Smooth muscle cell (in vitro differentiated cells): ENCODE measurements at regions not wholly inside any gene's neighbourhood (a gene's known extent, or its start where the extent isn't known, plus 50 kb on each side); places are given as distances from the start of the nearest gene placed in this dataset.

ENCODE experiments used
- DNase-seq: peaks from one replicate; lab custom pipeline; 2025; ENCODE audit not compliant: unreplicated experiment; lab: John Stamatoyannopoulos, UW
- H2AFZ ChIP-seq: fragments of 200-600 bp; sonication (generic); 2 replicates; pipeline ENCODE4 v1.6.0; 2016; ENCODE audit warnings: antibody characterized with exemption, low read depth, mild to moderate bottlenecking
- H3F3A ChIP-seq: fragments of 200-600 bp; sonication (generic); 2 replicates; pipeline ENCODE4 v1.6.0; 2017; ENCODE audit warnings: antibody characterized with exemption, low read depth
- H3K27ac ChIP-seq: fragments of 200-600 bp; sonication (generic); 2 replicates; pipeline ENCODE4 v1.5.1; 2016; ENCODE audit warnings: low read depth, mild to moderate bottlenecking
- H3K27me3 ChIP-seq: fragments of 200-600 bp; sonication (generic); 2 replicates; pipeline ENCODE4 v1.6.1; 2016; ENCODE audit warnings: low read depth, mild to moderate bottlenecking
- H3K36me3 ChIP-seq: fragments of 200-600 bp; sonication (generic); 2 replicates; pipeline ENCODE4 v1.5.1; 2016; ENCODE audit warnings: low read depth
- H3K4me1 ChIP-seq: fragments of 200-600 bp; sonication (generic); 2 replicates; pipeline ENCODE4 v1.5.1; 2016; ENCODE audit warnings: low read depth
- H3K4me2 ChIP-seq: fragments of 200-600 bp; sonication (generic); 2 replicates; pipeline ENCODE4 v1.6.0; 2016; ENCODE audit warnings: mild to moderate bottlenecking
- H3K4me3 ChIP-seq: fragments of 200-600 bp; sonication (generic); 2 replicates; pipeline ENCODE4 v1.5.1; 2016; ENCODE audit warnings: mild to moderate bottlenecking
- H3K79me2 ChIP-seq: fragments of 200-600 bp; sonication (generic); 2 replicates; pipeline ENCODE4 v1.6.0; 2016; ENCODE audit warnings: low read depth, mild to moderate bottlenecking
- H3K9ac ChIP-seq: fragments of 200-600 bp; sonication (generic); 2 replicates; pipeline ENCODE4 v1.6.0; 2016; ENCODE audit warnings: low read depth
- H3K9me3 ChIP-seq: fragments of 200-600 bp; sonication (generic); replicated peaks from 2 replicates; pipeline ENCODE4 v1.5.1; 2016; ENCODE audit warnings: low read depth
- H4K20me1 ChIP-seq: fragments of 200-600 bp; sonication (generic); 2 replicates; pipeline ENCODE4 v1.6.0; 2016; ENCODE audit warnings: low read depth
- CTCF ChIP-seq: fragments of 200-600 bp; sonication (generic); IDR thresholded peaks from 2 replicates; pipeline ENCODE4 v1.5.1; 2017; ENCODE audit warnings: borderline replicate concordance, mild to moderate bottlenecking, antibody characterized with exemption; ENCODE audit not compliant: insufficient read depth, poor library complexity, severe bottlenecking
- WGBS: methylation state at CpG from one replicate; pipeline ENCODE4 v1.1.7; 2016; ENCODE audit warnings: low lambda C conversion rate; 5-methylcytosine and 5-hydroxymethylcytosine counted together

- no peaks in the 10 kb centered on the region for H3K27me3 ChIP-seq
- H3K27ac ChIP-seq = no peak overlapping the region
- no peak overlapping the region for H3K4me3 ChIP-seq
- no peaks in the 10 kb centered on the region for H3F3A ChIP-seq
- H3K9me3 ChIP-seq = no peaks in the 10 kb centered on the region
- H2AFZ ChIP-seq = no peak overlapping the region
- no peak for DNase-seq
- H3K4me2 ChIP-seq = no peak overlapping the region
- H3K4me1 ChIP-seq = no peaks in the 10 kb centered on the region
- TF ChIP-seq CTCF = no peak
- H3K36me3 ChIP-seq = no peaks in the 10 kb centered on the region
- no peaks in the 10 kb centered on the region for H4K20me1 ChIP-seq
- WGBS = 90% methylated on average over 7 of the region's 7 CpGs
- H3K79me2 ChIP-seq = no peaks in the 10 kb centered on the region
- no peak overlapping the region for H3K9ac ChIP-seq
These were observed 241.8 kb upstream of the PRDM1 start for GRCh38 chr6:105844275-105844883.

GRCh38 chr6:105839266-105839665 lies 246.9 kb upstream of the PRDM1 start:
- no peaks in the 10 kb centered on the region for H3K27me3 ChIP-seq
- no peak overlapping the region for H3K27ac ChIP-seq
- no peak for DNase-seq

GRCh38 chr6:105838171-105838570 lies 248.0 kb upstream of the PRDM1 start:
- Histone ChIP-seq H3K79me2 (no peaks in the 10 kb centered on the region), H3K9me3 (no peaks in the 10 kb centered on the region), H3F3A (no peaks in the 10 kb centered on the region), H3K27ac (no peak overlapping the region), H2AFZ (no peak overlapping the region), H4K20me1 (no peaks in the 10 kb centered on the region), H3K4me2 (no peak overlapping the region), H3K4me1 (no peaks in the 10 kb centered on the region), H3K9ac (no peak overlapping the region), H3K27me3 (no peaks in the 10 kb centered on the region), H3K36me3 (no peaks in the 10 kb centered on the region), H3K4me3 (no peak overlapping the region)
- TF ChIP-seq CTCF = no peak
- no peak for DNase-seq
- WGBS = 56% methylated on average over 1 of the region's 1 CpG

More at GRCh38 chr6:105839266-105839665, 246.9 kb upstream of the PRDM1 start:
- no peaks in the 10 kb centered on the region for H3K9me3 ChIP-seq
- H3K79me2 ChIP-seq = no peaks in the 10 kb centered on the region
- H2AFZ ChIP-seq = no peak overlapping the region
- H3K36me3 ChIP-seq = no peaks in the 10 kb centered on the region
- no peaks in the 10 kb centered on the region for H3F3A ChIP-seq
- H3K4me3 ChIP-seq = no peak overlapping the region
- H4K20me1 ChIP-seq = no peaks in the 10 kb centered on the region
- no peaks in the 10 kb centered on the region for H3K4me1 ChIP-seq
- no peak for TF ChIP-seq CTCF
- no peak overlapping the region for H3K9ac ChIP-seq
- H3K4me2 ChIP-seq = no peak overlapping the region

- DNase-seq = no peak
- Histone ChIP-seq H3K4me2 (no peak overlapping the region), H2AFZ (no peak overlapping the region), H3K4me1 (no peaks in the 10 kb centered on the region), H3K9ac (no peak overlapping the region), H3F3A (no peaks in the 10 kb centered on the region), H3K4me3 (no peak overlapping the region), H3K79me2 (no peaks in the 10 kb centered on the region), H3K27me3 (no peaks in the 10 kb centered on the region), H3K27ac (peak overlapping the region; percentile 47), H3K36me3 (no peaks in the 10 kb centered on the region), H4K20me1 (no peaks in the 10 kb centered on the region), H3K9me3 (no peaks in the 10 kb centered on the region)
- WGBS = 76% methylated on average over 5 of the region's 5 CpGs
- TF ChIP-seq CTCF = no peak
These were observed 249.2 kb upstream of the PRDM1 start for GRCh38 chr6:105836889-105837288.
